Central memory CD8-positive, alpha-beta T cell (primary cell): ENCODE measurements at regions not wholly inside any gene's neighbourhood (a gene's known extent, or its start where the extent isn't known, plus 50 kb on each side); places are given as distances from the start of the nearest gene placed in this dataset.
"Not testable (repeated sequence)": the region's sequence is repeated elsewhere in the genome, so short reads cannot be mapped to it uniquely, and the experiment has no call there.

ENCODE experiments used
- ATAC-seq: fragments of 150-1000 bp; cut with Tn5 transposase; replicated peaks from 2 replicates; pipeline ENCODE4 v1.10.0; 2022; ENCODE audit warnings: mild to moderate bottlenecking, moderate FRiP score, moderate number of reproducible peaks; ENCODE audit not compliant: poor library complexity, severe bottlenecking; ENCODE audit errors: extremely low read depth
- DNase-seq, 2 donors: peaks; one replicate each; pipeline ENCODE4 v3.0.0; 2021; ENCODE audit warnings: low spot score in 2 of 2
- H3K27ac Mint-ChIP-seq: one replicate; pipeline ENCODE4 v1.8.0; 2022; ENCODE audit warnings: low read depth, mild to moderate bottlenecking, moderate library complexity, mixed read lengths
- H3K27me3 Mint-ChIP-seq: one replicate; pipeline ENCODE4 v1.8.0; 2022; ENCODE audit warnings: mixed read lengths
- H3K36me3 Mint-ChIP-seq: one replicate; pipeline ENCODE4 v1.8.0; 2022; ENCODE audit warnings: mild to moderate bottlenecking, moderate library complexity, mixed read lengths; ENCODE audit not compliant: insufficient read depth
- H3K4me1 Mint-ChIP-seq: one replicate; pipeline ENCODE4 v1.8.0; 2022; ENCODE audit warnings: mixed read lengths
- H3K4me3 Mint-ChIP-seq: one replicate; pipeline ENCODE4 v1.8.0; 2022; ENCODE audit warnings: mild to moderate bottlenecking, moderate library complexity, mixed read lengths
- H3K9me3 Mint-ChIP-seq: one replicate; pipeline ENCODE4 v1.8.0; 2022; ENCODE audit warnings: mixed read lengths

- ATAC-seq = no peak
- DNase-seq = no peak
- H3K27me3 Mint-ChIP-seq = no peaks in the 10 kb centered on the region
- H3K9me3 Mint-ChIP-seq = no peaks in the 10 kb centered on the region
- H3K27ac Mint-ChIP-seq = no peak overlapping the region
- no peak overlapping the region for H3K4me3 Mint-ChIP-seq
- no peaks in the 10 kb centered on the region for H3K36me3 Mint-ChIP-seq
- H3K4me1 Mint-ChIP-seq = no peaks in the 10 kb centered on the region
These were observed 1010.7 kb upstream of the ZEB2 start for GRCh38 chr2:145530653-145531052.

GRCh38 chr2:145524836-145525235, 1004.9 kb upstream of the ZEB2 start:
- ATAC-seq (no peak), DNase-seq (no peak)
- Mint-ChIP-seq H3K27ac (no peak overlapping the region), H3K4me1 (no peaks in the 10 kb centered on the region), H3K4me3 (no peak overlapping the region), H3K9me3 (peaks cover 7% of the 10 kb centered on the region), H3K27me3 (peaks cover 17% of the 10 kb centered on the region), H3K36me3 (no peaks in the 10 kb centered on the region)

- H3K4me3 Mint-ChIP-seq = no peak overlapping the region
- H3K27ac Mint-ChIP-seq = no peak overlapping the region
- H3K36me3 Mint-ChIP-seq = no peaks in the 10 kb centered on the region
- DNase-seq (no peak), ATAC-seq (no peak)
- H3K9me3 Mint-ChIP-seq = peaks cover 7% of the 10 kb centered on the region
- H3K27me3 Mint-ChIP-seq = peaks cover 17% of the 10 kb centered on the region
- no peaks in the 10 kb centered on the region for H3K4me1 Mint-ChIP-seq
These were observed 1004.4 kb upstream of the ZEB2 start for GRCh38 chr2:145524303-145524702.

DNA sequence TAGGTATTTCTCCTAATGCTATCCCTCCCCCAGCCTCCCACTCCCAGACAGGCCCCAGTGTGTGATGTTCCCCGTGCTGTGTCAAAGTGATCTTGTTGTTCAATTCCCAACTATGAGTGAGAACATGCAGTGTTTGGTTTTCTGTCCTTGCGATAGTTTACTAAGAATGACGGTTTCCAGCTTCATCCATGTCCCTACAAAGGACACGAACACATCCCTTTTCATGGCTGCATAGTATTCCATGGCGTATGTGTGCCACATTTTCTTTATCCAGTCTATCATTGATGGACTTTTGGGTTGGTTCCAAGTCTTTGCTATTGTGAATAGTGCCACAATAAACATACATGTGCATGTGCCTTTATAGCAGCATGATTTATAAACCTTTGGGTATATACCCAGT, 999.3 kb upstream of the ZEB2 start:
- ATAC-seq, H3K27ac Mint-ChIP-seq, DNase-seq, H3K4me1 Mint-ChIP-seq, H3K36me3 Mint-ChIP-seq, H3K4me3 Mint-ChIP-seq, H3K9me3 Mint-ChIP-seq: not testable (repeated sequence)
- peaks cover 17% of the 10 kb centered on the region for H3K27me3 Mint-ChIP-seq

DNA sequence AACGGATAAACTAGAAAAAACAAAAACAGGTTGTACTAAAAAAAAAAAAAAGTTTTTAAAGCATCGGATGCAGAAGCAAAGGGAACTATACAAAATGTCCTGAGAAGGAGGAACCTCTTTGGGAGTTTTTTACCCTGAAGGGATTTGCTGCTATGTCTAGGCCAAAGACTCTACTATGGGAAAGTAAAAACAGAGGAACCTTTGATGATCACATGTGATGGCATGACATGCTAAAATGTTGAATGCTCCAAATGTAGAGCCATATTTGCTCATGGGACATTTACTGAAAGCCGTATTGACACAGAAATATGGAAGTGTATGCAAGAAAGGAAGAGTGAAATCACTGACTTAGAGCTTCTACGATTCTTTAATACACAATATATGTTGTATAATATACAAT, 992.0 kb upstream of the ZEB2 start:
- H3K9me3 Mint-ChIP-seq = no peaks in the 10 kb centered on the region
- H3K27ac Mint-ChIP-seq = no peak overlapping the region
- H3K36me3 Mint-ChIP-seq = no peaks in the 10 kb centered on the region
- no peaks in the 10 kb centered on the region for H3K27me3 Mint-ChIP-seq
- no peak for ATAC-seq
- H3K4me1 Mint-ChIP-seq = no peaks in the 10 kb centered on the region
- DNase-seq = no peak
- H3K4me3 Mint-ChIP-seq = no peak overlapping the region

- ATAC-seq = no peak
- Mint-ChIP-seq H3K36me3 (no peaks in the 10 kb centered on the region), H3K9me3 (no peaks in the 10 kb centered on the region), H3K4me3 (no peak overlapping the region), H3K27ac (no peak overlapping the region), H3K4me1 (no peaks in the 10 kb centered on the region), H3K27me3 (peaks cover 10% of the 10 kb centered on the region)
- DNase-seq = no peak
These were observed 983.6 kb upstream of the ZEB2 start for GRCh38 chr2:145503511-145503910.

DNA sequence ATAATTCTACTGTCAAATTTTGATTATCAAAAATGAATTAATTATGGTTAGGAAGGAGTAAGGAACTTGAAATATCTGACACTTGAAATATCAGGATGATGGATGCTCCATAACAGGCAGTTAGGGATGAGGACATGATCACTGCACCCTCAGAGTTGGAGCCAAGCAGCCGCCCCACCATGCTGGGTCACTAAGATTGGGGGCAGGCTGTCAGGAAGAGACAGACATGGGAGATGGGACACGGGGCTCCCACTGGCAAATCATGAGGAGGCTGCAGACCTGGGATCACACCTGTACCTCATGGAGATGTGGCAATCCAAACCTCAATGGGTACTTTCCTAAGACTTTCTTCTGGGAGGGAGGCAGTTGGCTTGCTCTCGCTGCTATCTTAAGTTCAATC, 982.0 kb upstream of the ZEB2 start:
- ATAC-seq (no peak), DNase-seq (no peak)
- H3K27me3 Mint-ChIP-seq = peaks cover 10% of the 10 kb centered on the region
- H3K4me3 Mint-ChIP-seq = no peak overlapping the region
- H3K9me3 Mint-ChIP-seq = no peaks in the 10 kb centered on the region
- no peaks in the 10 kb centered on the region for H3K36me3 Mint-ChIP-seq
- no peak overlapping the region for H3K27ac Mint-ChIP-seq
- H3K4me1 Mint-ChIP-seq = no peaks in the 10 kb centered on the region

GRCh38 chr2:145495590-145495989, 975.7 kb upstream of the ZEB2 start:
- Mint-ChIP-seq H3K4me1 (no peaks in the 10 kb centered on the region), H3K4me3 (no peak overlapping the region), H3K36me3 (no peaks in the 10 kb centered on the region), H3K27ac (no peak overlapping the region), H3K27me3 (peaks cover 10% of the 10 kb centered on the region), H3K9me3 (no peaks in the 10 kb centered on the region)
- DNase-seq (no peak), ATAC-seq (no peak)

- Mint-ChIP-seq H3K4me1 (no peaks in the 10 kb centered on the region), H3K27ac (no peak overlapping the region)
- ATAC-seq = no peak
These were observed 974.5 kb upstream of the ZEB2 start for GRCh38 chr2:145494441-145494840.

DNA sequence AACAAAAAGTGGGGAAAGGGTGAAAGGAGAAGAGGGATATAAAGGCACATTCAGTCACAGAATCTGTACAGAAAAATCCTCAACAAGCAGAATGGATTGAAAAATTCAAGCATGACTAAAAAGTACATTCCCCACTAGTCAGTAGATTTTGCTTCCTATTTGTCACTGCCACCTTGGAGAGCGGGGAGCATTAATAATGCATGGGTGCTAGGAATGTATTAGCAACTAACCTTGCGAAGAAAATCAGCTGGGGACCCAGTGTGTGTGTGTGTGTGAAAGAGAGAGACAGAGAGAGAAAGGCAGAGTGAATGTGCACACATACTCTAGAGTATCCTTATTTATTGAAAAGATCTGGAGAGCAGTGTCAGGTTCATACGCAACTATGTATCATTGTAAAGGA, 968.7 kb upstream of the ZEB2 start:
- DNase-seq = no peak
- no peaks in the 10 kb centered on the region for H3K4me1 Mint-ChIP-seq
- H3K36me3 Mint-ChIP-seq = no peaks in the 10 kb centered on the region
- no peak overlapping the region for H3K4me3 Mint-ChIP-seq
- no peak for ATAC-seq
- H3K27ac Mint-ChIP-seq = no peak overlapping the region
- no peaks in the 10 kb centered on the region for H3K9me3 Mint-ChIP-seq
- H3K27me3 Mint-ChIP-seq = peaks cover 9% of the 10 kb centered on the region

More at GRCh38 chr2:145494441-145494840, 974.5 kb upstream of the ZEB2 start:
- DNase-seq = no peak
- Mint-ChIP-seq H3K27me3 (no peaks in the 10 kb centered on the region), H3K36me3 (no peaks in the 10 kb centered on the region), H3K9me3 (no peaks in the 10 kb centered on the region), H3K4me3 (no peak overlapping the region)

GRCh38 chr2:145484448-145485097, 964.7 kb upstream of the ZEB2 start:
- Mint-ChIP-seq H3K27me3 (peaks cover 9% of the 10 kb centered on the region), H3K4me1 (no peaks in the 10 kb centered on the region), H3K4me3 (no peak overlapping the region), H3K36me3 (no peaks in the 10 kb centered on the region), H3K9me3 (no peaks in the 10 kb centered on the region), H3K27ac (no peak overlapping the region)
- DNase-seq (no peak), ATAC-seq (no peak)

DNA sequence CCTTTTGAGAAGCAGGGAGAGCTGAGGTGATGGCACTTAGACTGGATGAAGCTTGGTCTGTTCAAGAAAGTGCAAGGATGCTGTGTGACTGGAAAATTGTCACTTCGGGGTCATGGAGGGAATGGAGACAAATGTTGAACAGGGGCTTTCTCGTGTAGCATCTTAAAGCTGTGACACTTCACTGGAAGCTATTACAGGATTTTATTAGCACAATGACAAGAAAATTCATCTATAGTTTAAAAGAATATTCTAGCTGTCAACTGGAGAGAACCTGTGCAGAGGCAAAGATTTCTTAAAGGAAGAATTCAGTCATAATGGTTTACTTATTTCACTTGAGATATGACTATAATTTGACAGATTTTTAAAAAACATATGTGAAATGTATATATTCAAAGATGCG, 963.9 kb upstream of the ZEB2 start:
- Mint-ChIP-seq H3K4me1 (no peaks in the 10 kb centered on the region), H3K27ac (no peak overlapping the region), H3K9me3 (no peaks in the 10 kb centered on the region), H3K4me3 (no peak overlapping the region), H3K27me3 (peaks cover 7% of the 10 kb centered on the region), H3K36me3 (no peaks in the 10 kb centered on the region)
- ATAC-seq = no peak
- no peak for DNase-seq

DNA sequence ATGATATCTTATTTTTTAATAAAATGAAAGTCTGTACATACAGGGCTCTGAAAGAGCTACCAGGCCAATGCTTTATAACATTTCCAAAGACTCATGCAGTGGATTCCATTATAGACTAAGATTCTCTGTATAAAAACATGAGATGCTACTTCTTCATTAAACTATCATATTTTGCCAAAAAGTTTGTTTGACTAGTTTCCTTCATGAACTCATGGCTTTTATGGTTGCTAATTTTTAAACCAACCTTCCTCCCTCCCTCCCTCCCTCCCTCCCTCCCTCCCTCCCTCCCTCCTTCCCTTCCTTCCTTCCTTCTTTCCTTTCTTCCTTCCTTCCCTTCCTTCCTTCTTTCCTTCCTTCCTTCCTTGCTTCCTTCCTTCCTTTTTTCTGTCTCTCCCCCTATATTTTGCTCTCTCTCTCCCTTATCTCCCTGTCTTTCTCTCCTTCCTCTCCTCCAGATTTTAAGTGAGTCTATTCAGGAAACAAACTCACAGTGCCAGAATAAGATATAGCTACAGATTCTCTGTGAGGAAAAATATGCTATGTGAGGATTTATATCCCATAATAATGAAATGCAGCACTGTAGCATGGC, 961.5 kb upstream of the ZEB2 start:
- DNase-seq = no peak
- no peak for ATAC-seq
- Mint-ChIP-seq H3K36me3 (no peaks in the 10 kb centered on the region), H3K27ac (no peak overlapping the region), H3K27me3 (no peaks in the 10 kb centered on the region), H3K9me3 (no peaks in the 10 kb centered on the region), H3K4me1 (no peaks in the 10 kb centered on the region), H3K4me3 (no peak overlapping the region)
